HepG2 (cell line): ENCODE measurements at regions not wholly inside any gene's neighbourhood (a gene's known extent, or its start where the extent isn't known, plus 50 kb on each side); places are given as distances from the start of the nearest gene placed in this dataset.

ENCODE experiments used
- ATAC-seq: fragments of 200-7000 bp; cut with Tn5 transposase; 3 replicates; pipeline ENCODE4 v1.9.1; 2020; ENCODE audit warnings: mild to moderate bottlenecking, moderate library complexity
- BruUV-seq: library from RNA; stranded (reverse); fragments of 400-500 nt; replicated peaks from 2 replicates; lab custom pipeline; 2021; lab: Mats Ljungman, UMichigan
- CTCF ChIA-PET: fragments of 300-600 bp; formaldehyde crosslinking; extraction: SDS; loops from one replicate; lab custom pipeline; 2021; ENCODE audit warnings: low total read pairs, inconsistent platforms, low intra/inter-chr PET ratio; lab: Yijun Ruan, JAX
- POLR2A ChIA-PET: fragments of 350-600 bp; sonication (Branson Sonifier 250); formaldehyde crosslinking; loops from one replicate; lab custom pipeline; 2020; ENCODE audit warnings: antibody characterized with exemption, inconsistent platforms; lab: Yijun Ruan, JAX
- DNase-seq: peaks from one replicate; pipeline ENCODE4 v3.0.0-alpha.2; 2015; ENCODE audit warnings: low spot score
- FAIRE-seq: peaks from 3 replicates; lab custom pipeline; 2011; peaks lifted over from hg19 to GRCh38; lab: Jason Lieb, UNC
- H2AFZ ChIP-seq: one replicate; pipeline ENCODE4 v1.6.1; 2011; ENCODE audit warnings: low read length, inconsistent platforms
- H3K27ac ChIP-seq: fragments of 300-600 bp; 3 replicates; pipeline ENCODE4 v1.8.0; 2011; ENCODE audit warnings: mixed run types, mild to moderate bottlenecking, mixed read lengths, low read length, inconsistent platforms; ENCODE audit not compliant: insufficient read depth; ENCODE audit errors: extremely low read length
- H3K27me3 ChIP-seq, 2 experiments: fragments of 200-600 bp in 1 of 2; 2 replicates in 1 of 2; 3 replicates in 1 of 2; pipeline versions ENCODE4 v1.6.0 to v1.8.0; 2011; ENCODE audit warnings: low read length in 2 of 2, mild to moderate bottlenecking in 2 of 2, moderate library complexity in 2 of 2, inconsistent platforms in 1 of 2; ENCODE audit not compliant: insufficient read depth in 2 of 2, control insufficient read depth in 1 of 2
- H3K36me3 ChIP-seq, 2 experiments: fragments of 200-600 bp in 1 of 2; replicated peaks in 1 of 2; 2 replicates in 1 of 2; 3 replicates in 1 of 2; pipeline versions ENCODE4 v1.5.1 to v1.8.0; 2011; ENCODE audit warnings: low read length in 2 of 2, inconsistent platforms in 1 of 2; ENCODE audit not compliant: insufficient read depth in 2 of 2, control insufficient read depth in 1 of 2
- H3K4me1 ChIP-seq: 2 replicates; pipeline ENCODE4 v1.5.1; 2012; ENCODE audit warnings: low read length, inconsistent platforms; ENCODE audit not compliant: insufficient read depth
- H3K4me2 ChIP-seq: 2 replicates; pipeline ENCODE4 v1.6.0; 2011; ENCODE audit warnings: low read depth, low read length, inconsistent platforms
- H3K4me3 ChIP-seq, 3 experiments: fragments of 200-600 bp in 1 of 3; sonication (generic), shearing (Covaris generic) in 1 of 3; replicated peaks in 1 of 3; 2 replicates each; pipeline ENCODE4 v1.5.1; 2011 to 2016; ENCODE audit warnings: low read length in 3 of 3, inconsistent platforms in 2 of 3, low read depth in 2 of 3, mild to moderate bottlenecking in 2 of 3, control low read depth in 1 of 3, mixed read lengths in 1 of 3; ENCODE audit not compliant: insufficient read depth in 1 of 3
- H3K79me2 ChIP-seq: one replicate; pipeline ENCODE4 v1.6.1; 2011; ENCODE audit warnings: low read length, inconsistent platforms; ENCODE audit not compliant: insufficient read depth
- H3K9ac ChIP-seq: 2 replicates; pipeline ENCODE4 v1.6.0; 2011; ENCODE audit warnings: mild to moderate bottlenecking, low read depth, low read length, inconsistent platforms; ENCODE audit not compliant: insufficient read depth
- H3K9me3 ChIP-seq: 2 replicates; pipeline ENCODE4 v1.5.1; 2012; ENCODE audit warnings: mild to moderate bottlenecking, low read length
- H4K20me1 ChIP-seq: 2 replicates; pipeline ENCODE4 v1.6.0; 2011; ENCODE audit warnings: inconsistent platforms, mild to moderate bottlenecking, low read length, moderate library complexity; ENCODE audit not compliant: insufficient read depth
- ATF4 ChIP-seq, 2 experiments: fragments of 450-650 bp in 1 of 2; sonication (generic) in 1 of 2; formaldehyde crosslinking; IDR thresholded peaks; 2 replicates each; pipeline versions ENCODE4 v1.5.0 to v1.8.0; 2020 to 2022; ENCODE audit warnings: mild to moderate bottlenecking in 1 of 2, missing genetic modification reagents in 1 of 2
- BRD4 ChIP-seq: sonication (generic); formaldehyde crosslinking; IDR thresholded peaks from 2 replicates; pipeline ENCODE4 v1.4.0; 2020; ENCODE audit warnings: missing genetic modification reagents
- FOXK1 ChIP-seq: sonication (generic); formaldehyde crosslinking; IDR thresholded peaks from 2 replicates; pipeline ENCODE4 v1.4.0; 2020; ENCODE audit warnings: low read depth, missing genetic modification reagents, borderline replicate concordance
- SNAI1 ChIP-seq: sonication (generic); formaldehyde crosslinking; IDR thresholded peaks from 2 replicates; pipeline ENCODE4 v1.5.0; 2020; ENCODE audit warnings: mild to moderate bottlenecking, missing genetic modification reagents, borderline replicate concordance
- TCF12 ChIP-seq, 2 experiments: fragments of 450-650 bp in 1 of 2; sonication (generic) in 1 of 2; formaldehyde crosslinking in 1 of 2; IDR thresholded peaks; 2 replicates each; pipeline versions ENCODE4 v1.6.1 to v1.8.0; 2017 to 2022; ENCODE audit warnings: antibody characterized with exemption in 1 of 2, mild to moderate bottlenecking in 1 of 2, missing genetic modification reagents in 1 of 2, moderate library complexity in 1 of 2
- ZBTB14 ChIP-seq: sonication (generic); formaldehyde crosslinking; IDR thresholded peaks from 2 replicates; pipeline ENCODE4 v1.4.0; 2020; ENCODE audit warnings: missing genetic modification reagents
- ZNF20 ChIP-seq: sonication (generic); formaldehyde crosslinking; IDR thresholded peaks from 2 replicates; pipeline ENCODE4 v1.4.0; 2020; ENCODE audit warnings: mild to moderate bottlenecking, moderate library complexity, missing genetic modification reagents
- ZNF232 ChIP-seq: sonication (generic); formaldehyde crosslinking; IDR thresholded peaks from 2 replicates; pipeline ENCODE4 v1.4.0; 2020; ENCODE audit warnings: missing genetic modification reagents, borderline replicate concordance
- ZNF724P ChIP-seq: sonication (generic); formaldehyde crosslinking; IDR thresholded peaks from 2 replicates; pipeline ENCODE4 v1.8.0; 2022; ENCODE audit warnings: missing genetic modification reagents, borderline replicate concordance
- WGBS: methylation state at CpG from one replicate; pipeline ENCODE4 v1.1.6; 2017; ENCODE audit warnings: low lambda C conversion rate; 5-methylcytosine and 5-hydroxymethylcytosine counted together
- in situ Hi-C: cut with HindIII; loops from 2 replicates; pipeline ENCODE4 v1.10.0; 2017; ENCODE audit warnings: low pct_unique_long_range_greater_than_20kb; ENCODE audit not compliant: extremely low pct_ligation_motif_present
- intact Hi-C: fragments of 100-400 bp; cut with micrococcal nuclease; formaldehyde crosslinking; loops from one replicate; pipeline ENCODE4 v1.10.0; 2022; ENCODE audit not compliant: unreplicated experiment

GRCh38 chr9:97768746-97769145 is 71.6 kb upstream of the XPA start:
- no peak for FAIRE-seq
- Histone ChIP-seq H3K9ac (no peak overlapping the region), H3K36me3 (no peaks in the 10 kb centered on the region), H3K9me3 (no peaks in the 10 kb centered on the region), H2AFZ (no peak overlapping the region), H3K4me1 (no peaks in the 10 kb centered on the region), H3K4me3 (no peak overlapping the region), H3K27ac (no peak overlapping the region), H4K20me1 (no peaks in the 10 kb centered on the region), H3K27me3 (0 out of 5 replicates have a peak, but pooled peaks cover 0 to 6% of the 10 kb centered on the region in 2 experiments), H3K79me2 (no peaks in the 10 kb centered on the region), H3K4me2 (no peak overlapping the region)
- ATAC-seq = no peak
- in situ Hi-C loops (no loop called here), intact Hi-C loops (no loop called here)
- ChIA-PET CTCF (no interaction called here), POLR2A (interaction anchor here (1.2 kb wide), 1 partner anchor 9 kb away, joined by 3 read pairs; no protein-coding TSS in a partner anchor)
- no TSS peak for BruUV-seq
- 43% methylated on average over 7 of the region's 7 CpGs for WGBS
- DNase-seq = no peak
- no peak for TF ChIP-seq ZNF20 (CRISPR knock-in tag)
- TF ChIP-seq BRD4 (CRISPR knock-in tag) = no peak
- no peak for TF ChIP-seq ATF4 (CRISPR knock-in tag; IDR thresholded peaks at IDR 0.05)
- no peak for TF ChIP-seq SNAI1
- no peak for TF ChIP-seq ZNF232 (CRISPR knock-in tag)
- no peak for TF ChIP-seq TCF12 (IDR thresholded peaks at IDR 0.05)
- TF ChIP-seq TCF12 (CRISPR knock-in tag; IDR thresholded peaks at IDR 0.05) = no peak

GRCh38 chr9:97769208-97769607 is 72.1 kb upstream of the XPA start:
- Histone ChIP-seq H3K27me3 (0 out of 5 replicates have a peak, but pooled peaks cover 0 to 6% of the 10 kb centered on the region in 2 experiments), H3K79me2 (no peaks in the 10 kb centered on the region), H3K4me2 (no peak overlapping the region), H4K20me1 (no peaks in the 10 kb centered on the region), H3K27ac (no peak overlapping the region), H3K4me1 (no peaks in the 10 kb centered on the region), H2AFZ (no peak overlapping the region), H3K9me3 (no peaks in the 10 kb centered on the region), H3K36me3 (no peaks in the 10 kb centered on the region), H3K9ac (no peak overlapping the region), H3K4me3 (no peak overlapping the region)
- intact Hi-C loops (no loop called here), in situ Hi-C loops (no loop called here)
- TF ChIP-seq ZNF724P (no peak), FOXK1 (CRISPR knock-in tag) (no peak), ZBTB14 (no peak)
- ChIA-PET POLR2A (interaction anchor here (1.2 kb wide), 1 partner anchor 9 kb away, joined by 3 read pairs; no protein-coding TSS in a partner anchor), CTCF (no interaction called here)
- ATAC-seq (no peak), DNase-seq (no peak), FAIRE-seq (no peak)
- WGBS = 14% methylated on average over 5 of the region's 5 CpGs
- no TSS peak for BruUV-seq
